GM18498 (cell line): ENCODE measurements at regions not wholly inside any gene's neighbourhood (a gene's known extent, or its start where the extent isn't known, plus 50 kb on each side); places are given as distances from the start of the nearest gene placed in this dataset.
"Not testable (repeated sequence)": the region's sequence is repeated elsewhere in the genome, so short reads cannot be mapped to it uniquely, and the experiment has no call there.

ENCODE experiments used
- ATAC-seq: cut with Tn5 transposase; IDR thresholded peaks from one replicate; pipeline ENCODE4 v1.9.1; 2021; ENCODE audit warnings: mild to moderate bottlenecking, moderate library complexity; ENCODE audit not compliant: unreplicated experiment

DNA sequence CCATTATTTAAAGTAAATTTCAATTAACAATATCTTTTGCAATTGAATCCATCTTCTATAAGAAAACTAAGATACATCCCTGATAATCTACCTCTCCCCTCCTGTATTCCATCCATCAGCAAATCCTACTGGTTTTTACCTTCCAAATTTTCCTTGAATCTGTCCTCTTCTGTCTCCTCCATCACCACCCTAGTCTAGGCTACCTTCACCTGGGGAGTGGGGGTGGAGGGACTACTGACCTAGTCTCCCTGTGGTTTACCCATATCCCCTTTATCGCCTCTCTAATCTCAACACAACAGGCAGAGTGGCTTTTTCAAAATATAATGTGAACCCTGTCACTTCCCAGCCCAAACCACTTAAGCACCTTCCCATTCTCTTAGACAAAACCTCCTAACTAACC is 327.8 kb downstream of the FAM72C start:
- ATAC-seq = not testable (repeated sequence)

GRCh38 chr1:143643148-143643885 is 328.5 kb downstream of the FAM72C start:
- ATAC-seq = no peak

GRCh38 chr1:143625886-143626285 is 345.9 kb downstream of the FAM72C start:
- ATAC-seq = no peak

DNA sequence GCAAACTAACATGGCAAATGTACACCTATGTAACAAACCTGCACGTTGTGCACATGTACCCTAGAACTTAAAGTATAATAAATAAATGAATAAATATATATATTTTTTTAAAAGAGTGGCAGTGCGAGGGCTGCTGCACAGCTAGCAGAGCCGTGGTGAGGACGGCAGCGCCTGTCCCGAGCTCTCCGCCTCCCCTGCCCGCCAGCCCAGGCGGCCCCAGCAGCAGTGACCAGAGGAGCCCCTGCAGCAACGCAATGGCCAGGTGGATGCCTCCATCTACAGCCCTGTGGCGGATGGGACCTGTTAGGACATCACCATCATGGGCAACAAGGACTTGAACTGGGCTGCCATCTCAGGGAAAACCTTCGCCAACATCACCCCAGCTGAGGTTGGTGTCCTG is 351.9 kb downstream of the FAM72C start:
- ATAC-seq = no peak

GRCh38 chr1:143611159-143611558 is 360.6 kb downstream of the FAM72C start:
- no peak for ATAC-seq

DNA sequence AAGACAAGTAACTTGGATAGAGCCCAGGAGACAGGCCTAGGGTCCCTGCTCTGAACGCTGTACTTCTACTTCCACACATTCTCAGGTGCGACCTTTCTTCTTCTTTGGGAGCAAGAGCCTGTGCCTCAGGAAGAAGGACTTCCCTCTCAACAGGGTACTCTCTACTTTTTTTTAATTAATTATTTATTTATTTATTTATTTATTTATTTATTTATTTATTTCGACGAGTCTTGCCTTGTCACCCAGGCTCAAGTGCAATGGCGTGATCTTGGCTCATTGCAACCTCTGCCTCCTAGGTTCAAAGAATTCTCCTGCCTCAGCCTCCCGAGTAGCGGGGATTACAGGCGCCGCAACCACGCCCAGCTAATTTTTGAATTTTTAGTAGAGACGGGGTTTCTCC is 361.6 kb downstream of the FAM72C start:
- ATAC-seq = no peak

DNA sequence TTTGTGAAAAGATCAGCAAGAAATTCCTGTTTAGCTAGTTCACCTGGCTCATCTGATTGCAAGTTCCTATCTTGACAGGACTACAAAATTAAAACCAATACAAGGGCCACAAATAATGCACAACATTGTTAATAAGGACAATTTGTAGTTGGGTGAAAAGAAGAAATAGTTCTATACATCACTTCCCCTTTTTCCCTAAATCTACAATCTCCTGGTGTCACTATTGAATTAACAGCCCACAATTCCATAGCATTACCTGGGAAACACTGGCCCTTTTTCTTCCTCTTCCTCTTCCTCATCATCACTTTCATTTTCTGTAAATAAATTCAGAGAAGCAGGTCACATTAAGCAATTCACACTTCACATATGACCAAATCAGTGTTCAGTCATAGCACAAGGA is 366.9 kb downstream of the FAM72C start:
- no peak for ATAC-seq

DNA sequence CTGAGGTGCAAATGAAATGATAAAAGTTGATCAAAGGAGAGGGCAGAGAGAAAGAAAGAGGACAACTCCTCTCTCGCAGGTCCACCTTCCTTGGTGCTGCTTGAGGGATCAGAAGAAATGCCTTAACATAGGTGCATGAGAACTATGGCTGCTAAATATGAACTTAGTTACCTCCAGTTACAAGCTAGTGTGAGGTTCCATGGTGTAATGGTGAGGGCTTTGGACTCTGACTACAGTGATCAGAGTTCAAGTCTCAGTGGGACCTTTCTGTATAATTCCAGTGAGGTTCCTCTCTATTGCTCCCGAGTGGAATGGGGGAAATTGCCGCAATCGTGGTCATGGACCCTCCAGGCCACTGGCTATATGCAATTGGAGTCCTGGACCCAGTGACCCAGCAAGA is 387.3 kb downstream of the FAM72C start:
- ATAC-seq = no peak

- ATAC-seq = no peak
These were observed 396.8 kb downstream of the FAM72C start for GRCh38 chr1:143574891-143575520.

DNA sequence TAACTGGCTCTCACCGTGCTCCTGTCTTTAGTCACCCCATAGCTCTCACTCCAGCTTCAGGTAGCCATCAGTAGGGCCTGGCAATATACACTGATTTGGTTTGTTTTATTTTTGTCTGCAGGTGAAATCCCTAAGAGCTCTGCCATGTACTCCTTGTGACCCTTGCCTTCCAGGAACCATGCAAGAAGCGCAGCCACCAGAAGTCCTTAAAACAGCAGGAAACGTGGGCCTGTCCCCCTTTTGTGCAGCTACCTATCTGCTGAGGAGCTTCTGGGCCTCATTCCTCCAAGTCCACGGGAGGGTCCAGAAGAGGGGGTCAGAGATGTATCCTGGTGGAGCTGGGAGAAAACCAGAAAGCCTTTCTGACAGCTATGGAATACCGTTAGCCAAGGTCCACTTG is 399.1 kb downstream of the FAM72C start:
- not testable (repeated sequence) for ATAC-seq

DNA sequence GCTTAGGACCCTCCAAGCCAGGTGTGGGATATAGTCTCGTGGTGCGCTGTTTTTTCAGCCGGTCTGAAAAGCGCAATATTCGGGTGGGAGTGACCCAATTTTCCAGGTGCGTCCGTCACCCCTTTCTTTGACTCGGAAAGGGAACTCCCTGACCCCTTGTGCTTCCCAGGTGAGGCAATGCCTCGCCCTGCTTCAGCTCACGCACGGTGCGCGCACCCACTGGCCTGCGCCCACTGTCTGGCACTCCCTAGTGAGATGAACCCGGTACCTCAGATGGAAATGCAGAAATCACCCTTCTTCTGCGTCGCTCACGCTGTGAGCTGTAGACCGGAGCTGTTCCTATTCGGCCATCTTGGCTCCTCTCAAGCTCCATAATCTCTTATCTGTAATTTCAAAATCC is 408.0 kb downstream of the FAM72C start:
- not testable (repeated sequence) for ATAC-seq

GRCh38 chr1:143553627-143554026 is 418.2 kb downstream of the FAM72C start:
- no peak for ATAC-seq

- not testable (repeated sequence) for ATAC-seq
These were observed 467.1 kb downstream of the FAM72C start for GRCh38 chr1:143504703-143505102.

DNA sequence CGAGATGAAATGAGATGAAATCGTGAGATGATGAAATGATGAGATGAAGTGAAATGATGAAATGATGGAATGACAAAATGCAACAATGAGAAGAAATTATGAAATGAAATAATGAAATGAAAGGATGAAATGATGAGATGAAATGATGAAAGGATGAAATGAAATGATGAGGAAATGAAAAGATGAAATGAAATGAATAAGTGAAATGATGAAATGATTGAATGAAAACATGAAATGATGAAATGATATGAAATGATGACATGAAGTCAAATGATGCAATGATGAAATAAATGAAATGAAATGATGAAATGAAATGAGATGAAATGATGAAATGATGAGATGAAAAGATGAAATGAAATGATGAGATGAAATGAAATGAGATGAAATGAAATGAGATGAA is 467.7 kb downstream of the FAM72C start:
- ATAC-seq = not testable (repeated sequence)

DNA sequence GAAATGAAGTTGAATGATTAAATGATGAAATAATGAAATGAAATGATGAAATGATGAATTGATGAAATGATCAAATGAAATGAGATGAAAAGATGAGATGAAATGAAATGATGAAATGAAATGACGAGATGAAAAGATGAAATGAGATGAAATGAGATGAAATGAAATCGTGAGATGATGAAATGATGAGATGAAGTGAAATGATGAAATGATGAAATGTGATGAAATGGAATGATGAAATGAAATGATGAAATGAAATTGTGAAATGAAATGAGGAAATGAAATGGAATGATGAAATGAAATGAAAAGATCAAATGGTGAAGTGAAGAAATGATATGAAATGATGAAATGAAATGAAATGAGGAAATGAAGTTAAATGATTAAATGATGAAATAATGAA is 468.7 kb downstream of the FAM72C start:
- ATAC-seq = not testable (repeated sequence)

DNA sequence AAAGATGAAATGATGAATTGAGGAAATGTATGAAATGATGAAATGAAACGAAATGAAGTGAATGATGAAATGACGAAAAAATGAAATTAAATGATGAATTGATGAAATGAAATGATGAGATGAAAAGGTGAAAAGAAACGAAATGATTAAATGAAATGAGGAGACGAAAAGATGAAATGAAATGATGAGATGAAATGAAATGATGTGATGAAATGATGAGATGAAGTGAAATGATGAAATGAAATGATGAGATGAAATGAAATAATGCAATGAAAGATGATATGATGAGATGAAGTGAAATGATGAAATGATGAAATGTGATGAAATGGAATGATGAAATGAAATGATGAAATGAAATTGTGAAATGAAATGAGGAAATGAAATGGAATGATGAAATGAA is 469.7 kb downstream of the FAM72C start:
- ATAC-seq = not testable (repeated sequence)

DNA sequence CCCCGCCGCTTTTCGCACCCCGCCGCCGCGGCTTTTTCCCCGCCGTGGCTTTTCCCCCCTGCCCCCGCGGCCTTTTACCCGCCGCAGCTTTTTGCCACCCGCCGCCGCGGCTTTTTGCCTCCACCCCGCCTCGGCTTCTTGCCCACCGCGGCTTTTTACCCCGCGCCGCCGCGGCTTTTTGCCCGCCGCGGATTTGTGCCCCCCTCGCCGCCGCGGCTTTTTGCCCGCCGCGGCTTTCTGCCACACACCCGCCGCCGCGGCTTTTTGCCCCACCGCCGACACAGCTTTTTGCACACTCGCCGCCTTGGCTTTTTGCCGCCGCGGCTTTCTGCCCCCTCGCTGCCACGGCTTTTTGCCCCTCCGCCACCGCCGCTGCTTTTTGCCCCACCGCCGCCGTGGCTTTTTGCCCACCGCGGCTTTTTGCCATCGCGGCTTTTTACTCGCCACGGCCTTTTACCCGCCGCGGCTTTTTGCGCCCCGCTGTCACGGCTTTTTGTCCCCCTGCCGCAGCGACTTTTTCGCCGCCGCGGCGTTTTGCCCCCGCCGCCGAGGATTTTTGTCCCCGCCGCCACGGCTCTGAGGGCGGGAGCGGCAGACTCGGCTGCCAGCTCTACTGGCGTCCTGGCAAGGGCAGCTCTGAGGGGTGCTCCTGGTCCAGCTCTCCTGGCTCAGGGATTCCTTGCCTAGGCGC is 473.6 kb downstream of the FAM72C start:
- ATAC-seq = not testable (repeated sequence)

DNA sequence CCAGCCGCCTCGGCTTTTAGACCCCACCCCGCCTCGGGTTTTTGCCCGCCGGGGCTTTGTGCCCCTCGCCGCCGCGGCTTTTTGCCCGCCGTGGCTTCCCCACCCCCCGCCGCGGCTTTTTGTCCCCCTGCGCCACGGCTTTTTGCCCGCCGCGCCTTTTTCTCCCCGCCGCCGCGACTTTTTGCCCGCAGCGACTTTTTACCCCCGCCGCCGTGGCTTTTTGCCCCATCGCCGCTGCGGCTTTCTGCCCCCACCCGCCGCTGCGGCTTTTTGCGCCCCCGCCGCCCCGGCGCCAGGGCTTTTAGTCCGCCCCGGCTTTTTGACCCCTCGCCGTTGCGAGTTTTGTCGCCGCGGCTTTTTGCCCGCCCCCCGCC is 474.4 kb downstream of the FAM72C start:
- ATAC-seq = no peak

- not testable (repeated sequence) for ATAC-seq
These were observed 475.0 kb downstream of the FAM72C start for GRCh38 chr1:143496526-143497373.
